IMR-90 (cell line): ENCODE measurements at regions not wholly inside any gene's neighbourhood (a gene's known extent, or its start where the extent isn't known, plus 50 kb on each side); places are given as distances from the start of the nearest gene placed in this dataset.

ENCODE experiments used
- ATAC-seq: fragments of 200-7000 bp; cut with Tn5 transposase; 2 replicates; pipeline ENCODE4 v1.9.1; 2020; ENCODE audit warnings: low read depth, mild to moderate bottlenecking, moderate library complexity
- BruUV-seq: library from RNA; stranded (reverse); fragments of 400-500 nt; replicated peaks from 2 replicates; lab custom pipeline; 2021; lab: Mats Ljungman, UMichigan
- CTCF ChIA-PET: fragments of 300-600 bp; formaldehyde crosslinking; extraction: SDS; loops from one replicate; lab custom pipeline; 2021; ENCODE audit warnings: antibody characterized with exemption; lab: Yijun Ruan, JAX
- POLR2A ChIA-PET: fragments of 300-600 bp; sonication (Branson Sonifier 250); formaldehyde crosslinking; loops from one replicate; lab custom pipeline; 2022; ENCODE audit warnings: antibody characterized with exemption; ENCODE audit not compliant: unreplicated experiment; lab: Charles Lee
- DNase-seq: peaks from one replicate; pipeline ENCODE4 v3.0.0; 2013
- H2AFZ ChIP-seq: replicated peaks from 2 replicates; pipeline ENCODE3; 2013; ENCODE audit warnings: low read length, mild to moderate bottlenecking; ENCODE audit not compliant: poor library complexity
- H2AK5ac ChIP-seq: 2 replicates; pipeline ENCODE4 v1.6.1; 2013; ENCODE audit warnings: low read depth, low read length, inconsistent platforms
- H2AK9ac ChIP-seq: replicated peaks from 2 replicates; pipeline ENCODE3; 2013; ENCODE audit warnings: mild to moderate bottlenecking, low read depth, low read length, moderate library complexity; ENCODE audit not compliant: poor library complexity
- H2BK120ac ChIP-seq: 2 replicates; pipeline ENCODE4 v1.6.1; 2013; ENCODE audit warnings: low read depth, low read length, inconsistent platforms
- H2BK15ac ChIP-seq: 3 replicates; pipeline ENCODE4 v1.6.1; 2013; ENCODE audit warnings: low read depth, low read length, inconsistent platforms
- H2BK20ac ChIP-seq: 2 replicates; pipeline ENCODE4 v1.6.1; 2013; ENCODE audit warnings: low read depth, mild to moderate bottlenecking, inconsistent platforms, low read length, moderate library complexity
- H2BK5ac ChIP-seq: 2 replicates; pipeline ENCODE4 v1.6.1; 2013; ENCODE audit warnings: mild to moderate bottlenecking, low read depth, low read length, inconsistent platforms; ENCODE audit not compliant: poor library complexity, severe bottlenecking
- H3K14ac ChIP-seq: replicated peaks from 2 replicates; pipeline ENCODE4 v1.6.1; 2013; ENCODE audit warnings: low read depth, low read length, inconsistent platforms
- H3K18ac ChIP-seq: 2 replicates; pipeline ENCODE4 v1.6.1; 2013; ENCODE audit warnings: low read depth, low read length, control low read depth
- H3K23ac ChIP-seq: 2 replicates; pipeline ENCODE4 v1.6.1; 2013; ENCODE audit warnings: low read depth, low read length, inconsistent platforms
- H3K27ac ChIP-seq: 2 replicates; pipeline ENCODE4 v1.5.1; 2013; ENCODE audit warnings: mild to moderate bottlenecking, control low read depth, low read length; ENCODE audit not compliant: insufficient read depth
- H3K27me3 ChIP-seq: 2 replicates; pipeline ENCODE4 v1.6.1; 2013; ENCODE audit warnings: low read length; ENCODE audit not compliant: control insufficient read depth, insufficient read depth
- H3K36me3 ChIP-seq: 2 replicates; pipeline ENCODE4 v1.6.1; 2013; ENCODE audit warnings: low read length, mixed read lengths; ENCODE audit not compliant: control insufficient read depth, insufficient read depth
- H3K4ac ChIP-seq: 2 replicates; pipeline ENCODE4 v1.6.1; 2013; ENCODE audit warnings: low read depth, low read length, inconsistent platforms
- H3K4me1 ChIP-seq: 2 replicates; pipeline ENCODE4 v1.6.1; 2013; ENCODE audit warnings: low read length, mixed read lengths; ENCODE audit not compliant: control insufficient read depth, insufficient read depth
- H3K4me2 ChIP-seq: 2 replicates; pipeline ENCODE4 v1.6.1; 2013; ENCODE audit warnings: low read depth, mild to moderate bottlenecking, control low read depth, low read length, moderate library complexity
- H3K4me3 ChIP-seq: 2 replicates; pipeline ENCODE4 v1.5.1; 2013; ENCODE audit warnings: low read depth, mild to moderate bottlenecking, control low read depth, low read length, moderate library complexity; ENCODE audit not compliant: insufficient read depth
- H3K56ac ChIP-seq: 2 replicates; pipeline ENCODE4 v1.6.1; 2013; ENCODE audit warnings: low read length, inconsistent platforms; ENCODE audit not compliant: insufficient read depth; ENCODE audit errors: extremely low read depth
- H3K79me1 ChIP-seq, 2 experiments: 2 replicates each; pipeline ENCODE4 v1.6.1; 2013; ENCODE audit warnings: low read length in 2 of 2, inconsistent platforms in 1 of 2, low read depth in 1 of 2
- H3K9ac ChIP-seq: 2 replicates; pipeline ENCODE4 v1.6.1; 2013; ENCODE audit warnings: low read depth, low read length, control low read depth
- H3K9me1 ChIP-seq: 2 replicates; pipeline ENCODE4 v1.6.1; 2013; ENCODE audit warnings: low read length, inconsistent platforms; ENCODE audit not compliant: insufficient read depth
- H3K9me3 ChIP-seq: 2 replicates; pipeline ENCODE4 v1.6.1; 2013; ENCODE audit warnings: low read length; ENCODE audit not compliant: control insufficient read depth, insufficient read depth
- H4K20me1 ChIP-seq: 2 replicates; pipeline ENCODE4 v1.6.1; 2013; ENCODE audit warnings: low read length, inconsistent platforms; ENCODE audit not compliant: insufficient read depth
- H4K5ac ChIP-seq: 2 replicates; pipeline ENCODE4 v1.6.1; 2013; ENCODE audit warnings: mild to moderate bottlenecking, low read depth, low read length, control low read depth
- H4K8ac ChIP-seq, 2 experiments: 2 replicates each; pipeline ENCODE4 v1.6.1; 2013; ENCODE audit warnings: low read depth in 2 of 2, low read length in 2 of 2, control low read depth in 1 of 2, inconsistent platforms in 1 of 2
- H4K91ac ChIP-seq: 2 replicates; pipeline ENCODE4 v1.6.1; 2013; ENCODE audit warnings: low read depth, low read length, inconsistent platforms; ENCODE audit not compliant: insufficient read depth
- BHLHE40 ChIP-seq: fragments of 150-350 bp; IDR thresholded peaks from 2 replicates; pipeline ENCODE4 v1.6.1; 2016; ENCODE audit warnings: mild to moderate bottlenecking, low read depth, low read length
- CEBPB ChIP-seq: IDR thresholded peaks from 2 replicates; pipeline ENCODE4 v1.6.1; 2012; ENCODE audit warnings: low read depth, low read length, improper control_type of control experiment
- CHD1 ChIP-seq: IDR thresholded peaks from 2 replicates; pipeline ENCODE4 v1.6.1; 2012; ENCODE audit warnings: low read depth, low read length, improper control_type of control experiment
- FOS ChIP-seq: fragments of 150-350 bp; IDR thresholded peaks from 2 replicates; pipeline ENCODE4 v1.6.1; 2016; ENCODE audit warnings: low read depth, low read length
- MAFK ChIP-seq: IDR thresholded peaks from 2 replicates; pipeline ENCODE4 v1.6.1; 2012; ENCODE audit warnings: low read depth, low read length, improper control_type of control experiment
- MAZ ChIP-seq: IDR thresholded peaks from 2 replicates; pipeline ENCODE4 v1.6.1; 2012; ENCODE audit warnings: low read depth, mild to moderate bottlenecking, low read length, improper control_type of control experiment, moderate library complexity, borderline replicate concordance
- MXI1 ChIP-seq: IDR thresholded peaks from 2 replicates; pipeline ENCODE4 v1.6.1; 2012; ENCODE audit warnings: low read depth, mild to moderate bottlenecking, low read length, moderate library complexity, borderline replicate concordance
- NFE2L2 ChIP-seq: fragments of 150-350 bp; IDR thresholded peaks from 2 replicates; pipeline ENCODE4 v1.6.1; 2016; ENCODE audit warnings: low read depth, mild to moderate bottlenecking, low read length
- POLR2A ChIP-seq: IDR thresholded peaks from 2 replicates; pipeline ENCODE4 v1.6.1; 2012; ENCODE audit warnings: mild to moderate bottlenecking, low read depth, low read length
- RAD21 ChIP-seq: IDR thresholded peaks from 2 replicates; pipeline ENCODE4 v1.6.1; 2012; ENCODE audit warnings: low read length, improper control_type of control experiment
- RCOR1 ChIP-seq: IDR thresholded peaks from 2 replicates; pipeline ENCODE4 v1.6.1; 2012; ENCODE audit warnings: mild to moderate bottlenecking, low read length, improper control_type of control experiment; ENCODE audit not compliant: insufficient replicate concordance
- RFX5 ChIP-seq: IDR thresholded peaks from 2 replicates; pipeline ENCODE4 v1.8.0; 2012; ENCODE audit warnings: low read depth, mild to moderate bottlenecking, low read length, moderate library complexity
- SMC3 ChIP-seq: fragments of 150-350 bp; IDR thresholded peaks from 2 replicates; pipeline ENCODE4 v1.6.1; 2016; ENCODE audit warnings: low read depth, mild to moderate bottlenecking, antibody characterized with exemption, low read length, moderate library complexity
- WGBS, 2 experiments: methylation state at CpG; one replicate each; pipeline versions ENCODE4 v1.1.5 to v1.1.7; 2013; ENCODE audit warnings: missing lambda C conversion rate in 2 of 2; ENCODE audit not compliant: insufficient read length in 1 of 2; ENCODE audit errors: extremely low coverage in 2 of 2; 5-methylcytosine and 5-hydroxymethylcytosine counted together
- dilution Hi-C: fragments of 300-500 bp; cut with HindIII; formaldehyde crosslinking; loops from one replicate; pipeline ENCODE4 v1.14.3; 2018; ENCODE audit warnings: low sequenced_read_pairs; ENCODE audit not compliant: unreplicated experiment
- in situ Hi-C: fragments of 300-500 bp; cut with MboI; formaldehyde crosslinking; loops from 3 replicates; pipeline ENCODE4 v1.14.3; 2019; ENCODE audit warnings: low sequenced_read_pairs, inconsistent platforms, mixed read lengths
- intact Hi-C: fragments of 100-400 bp; cut with micrococcal nuclease; formaldehyde crosslinking; loops from 2 replicates; pipeline ENCODE4 v1.10.0; 2022
- TF ChIP-seq, protein P1 (sequence below): conservative IDR thresholded peaks from 2 replicates; pipeline ENCODE4 v1.5.1; 2012; ENCODE audit warnings: mild to moderate bottlenecking, low read depth, low read length, improper control_type of control experiment
- TF ChIP-seq, protein P2 (sequence below): fragments of 150-350 bp; IDR thresholded peaks from 2 replicates; pipeline ENCODE4 v1.6.1; 2017; ENCODE audit warnings: mild to moderate bottlenecking, antibody characterized with exemption, low read length, low read depth
- TF ChIP-seq, protein P3 (sequence below): fragments of 150-350 bp; IDR thresholded peaks from 2 replicates; pipeline ENCODE4 v1.6.1; 2016; ENCODE audit warnings: low read depth, mild to moderate bottlenecking, low read length, moderate library complexity, borderline replicate concordance

DNA sequence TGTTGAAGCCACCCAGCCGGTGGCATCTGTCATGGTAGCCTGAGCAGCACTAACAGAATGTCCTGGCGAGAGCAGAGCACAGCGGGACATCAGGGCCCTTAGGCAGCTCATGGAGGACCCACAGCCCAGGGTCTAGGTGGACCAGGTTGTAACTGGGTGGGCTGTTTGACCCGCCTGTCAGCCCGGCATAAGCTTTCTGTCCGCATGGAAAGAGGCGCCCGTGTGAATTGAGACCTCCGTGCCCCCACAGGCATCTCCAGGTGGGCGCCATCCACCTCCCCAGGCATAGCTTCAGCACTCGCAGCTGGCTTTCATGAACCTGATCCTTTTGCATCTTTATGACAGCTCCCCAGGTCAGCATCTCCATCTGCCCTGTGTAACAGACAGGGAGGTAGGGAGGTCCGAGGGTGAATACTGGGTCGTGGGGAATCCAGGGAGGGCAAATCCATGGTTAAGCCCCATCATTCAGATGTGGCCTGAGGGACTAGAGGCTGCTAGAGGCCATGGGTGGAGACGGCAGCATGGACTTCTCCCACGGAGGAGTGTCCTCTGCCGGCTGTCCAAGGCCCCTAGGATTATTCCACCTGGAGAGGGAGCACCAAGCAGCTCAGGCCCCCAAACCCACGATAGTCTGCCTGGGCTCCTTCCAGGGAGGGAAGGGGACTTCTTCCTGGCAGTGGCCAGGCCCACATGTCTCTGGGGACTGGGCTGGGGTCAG lies 371.6 kb upstream of the MKI67 start:
- dilution Hi-C loops (no loop called here), in situ Hi-C loops (no loop called here), intact Hi-C loops (no loop called here)
- no peak overlapping the region for H3K4me2 ChIP-seq
- 76% methylated on average over 7 of the region's 17 CpGs; no CpG with 5 or more reads in 1 of the 2 experiments for WGBS, 2 experiments
- BruUV-seq = no TSS peak
- no peak overlapping the region for H4K91ac ChIP-seq
- ChIA-PET CTCF (no interaction called here), POLR2A (no interaction called here)
- H4K5ac ChIP-seq = no peak overlapping the region
- no peak overlapping the region for H2BK15ac ChIP-seq
- no peak overlapping the region for H2AK9ac ChIP-seq
- H3K23ac ChIP-seq = no peak overlapping the region
- no peaks in the 10 kb centered on the region for H3K79me1 ChIP-seq
- no peaks in the 10 kb centered on the region for H3K9me1 ChIP-seq
- H2AK5ac ChIP-seq = no peak overlapping the region
- DNase-seq (no peak), ATAC-seq (no peak)
- H3K27ac ChIP-seq = no peak overlapping the region
- H2BK20ac ChIP-seq = no peak overlapping the region
- no peak overlapping the region for H3K14ac ChIP-seq
- H3K56ac ChIP-seq = no peak overlapping the region
- no peak overlapping the region for H3K4me3 ChIP-seq
- no peaks in the 10 kb centered on the region for H4K20me1 ChIP-seq
- no peak for TF ChIP-seq NFE2L2
- TF ChIP-seq MAFK = no peak
- no peak for TF ChIP-seq MXI1
- TF ChIP-seq RFX5 = no peak
- TF ChIP-seq FOS = no peak
- no peak for TF ChIP-seq POLR2A
- no peak for TF ChIP-seq MAZ
- no peak for TF ChIP-seq BHLHE40
- TF ChIP-seq, protein P1, sequence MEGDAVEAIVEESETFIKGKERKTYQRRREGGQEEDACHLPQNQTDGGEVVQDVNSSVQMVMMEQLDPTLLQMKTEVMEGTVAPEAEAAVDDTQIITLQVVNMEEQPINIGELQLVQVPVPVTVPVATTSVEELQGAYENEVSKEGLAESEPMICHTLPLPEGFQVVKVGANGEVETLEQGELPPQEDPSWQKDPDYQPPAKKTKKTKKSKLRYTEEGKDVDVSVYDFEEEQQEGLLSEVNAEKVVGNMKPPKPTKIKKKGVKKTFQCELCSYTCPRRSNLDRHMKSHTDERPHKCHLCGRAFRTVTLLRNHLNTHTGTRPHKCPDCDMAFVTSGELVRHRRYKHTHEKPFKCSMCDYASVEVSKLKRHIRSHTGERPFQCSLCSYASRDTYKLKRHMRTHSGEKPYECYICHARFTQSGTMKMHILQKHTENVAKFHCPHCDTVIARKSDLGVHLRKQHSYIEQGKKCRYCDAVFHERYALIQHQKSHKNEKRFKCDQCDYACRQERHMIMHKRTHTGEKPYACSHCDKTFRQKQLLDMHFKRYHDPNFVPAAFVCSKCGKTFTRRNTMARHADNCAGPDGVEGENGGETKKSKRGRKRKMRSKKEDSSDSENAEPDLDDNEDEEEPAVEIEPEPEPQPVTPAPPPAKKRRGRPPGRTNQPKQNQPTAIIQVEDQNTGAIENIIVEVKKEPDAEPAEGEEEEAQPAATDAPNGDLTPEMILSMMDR = no peak
- no peak for TF ChIP-seq RCOR1
- no peak for TF ChIP-seq CHD1
- no peak for TF ChIP-seq RAD21
- TF ChIP-seq SMC3 = no peak
- no peak for TF ChIP-seq CEBPB
- TF ChIP-seq, protein P2, sequence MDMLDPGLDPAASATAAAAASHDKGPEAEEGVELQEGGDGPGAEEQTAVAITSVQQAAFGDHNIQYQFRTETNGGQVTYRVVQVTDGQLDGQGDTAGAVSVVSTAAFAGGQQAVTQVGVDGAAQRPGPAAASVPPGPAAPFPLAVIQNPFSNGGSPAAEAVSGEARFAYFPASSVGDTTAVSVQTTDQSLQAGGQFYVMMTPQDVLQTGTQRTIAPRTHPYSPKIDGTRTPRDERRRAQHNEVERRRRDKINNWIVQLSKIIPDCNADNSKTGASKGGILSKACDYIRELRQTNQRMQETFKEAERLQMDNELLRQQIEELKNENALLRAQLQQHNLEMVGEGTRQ = no peak
- TF ChIP-seq, protein P3, sequence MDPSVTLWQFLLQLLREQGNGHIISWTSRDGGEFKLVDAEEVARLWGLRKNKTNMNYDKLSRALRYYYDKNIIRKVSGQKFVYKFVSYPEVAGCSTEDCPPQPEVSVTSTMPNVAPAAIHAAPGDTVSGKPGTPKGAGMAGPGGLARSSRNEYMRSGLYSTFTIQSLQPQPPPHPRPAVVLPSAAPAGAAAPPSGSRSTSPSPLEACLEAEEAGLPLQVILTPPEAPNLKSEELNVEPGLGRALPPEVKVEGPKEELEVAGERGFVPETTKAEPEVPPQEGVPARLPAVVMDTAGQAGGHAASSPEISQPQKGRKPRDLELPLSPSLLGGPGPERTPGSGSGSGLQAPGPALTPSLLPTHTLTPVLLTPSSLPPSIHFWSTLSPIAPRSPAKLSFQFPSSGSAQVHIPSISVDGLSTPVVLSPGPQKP = no peak
- no peak overlapping the region for H2BK5ac ChIP-seq
- H3K4me1 ChIP-seq = no peaks in the 10 kb centered on the region
- H3K4ac ChIP-seq = no peak overlapping the region
- no peak overlapping the region for H2AFZ ChIP-seq
- no peak overlapping the region for H4K8ac ChIP-seq
- H3K9ac ChIP-seq = no peak overlapping the region
- no peak overlapping the region for H3K18ac ChIP-seq
- H3K9me3 ChIP-seq = peaks cover 59% of the 10 kb centered on the region
- H3K27me3 ChIP-seq = no peaks in the 10 kb centered on the region
- H3K36me3 ChIP-seq = no peaks in the 10 kb centered on the region
- no peak overlapping the region for H2BK120ac ChIP-seq
